GM12878 (cell line): ENCODE measurements at regions not wholly inside any gene's neighbourhood (a gene's known extent, or its start where the extent isn't known, plus 50 kb on each side); places are given as distances from the start of the nearest gene placed in this dataset.

Source experiments
- ATAC-seq: fragments of 200-7000 bp; cut with Tn5 transposase; 3 replicates; pipeline ENCODE4 v1.9.1; 2020; ENCODE audit warnings: mild to moderate bottlenecking, moderate library complexity
- BruUV-seq: library from RNA; stranded (reverse); fragments of 400-500 nt; replicated peaks from 2 replicates; lab custom pipeline; 2021; lab: Mats Ljungman, UMichigan
- CTCF ChIA-PET: fragments of 300-600 bp; sonication (Branson Sonifier 250); formaldehyde crosslinking; extraction: SDS; loops from one replicate; lab custom pipeline; 2021; ENCODE audit warnings: inconsistent platforms; lab: Yijun Ruan, JAX
- POLR2A ChIA-PET: fragments of 350-600 bp; formaldehyde crosslinking; extraction: SDS; loops from one replicate; lab custom pipeline; 2021; ENCODE audit warnings: inconsistent platforms; lab: Charles Lee
- RAD21 ChIA-PET: fragments of 300-600 bp; sonication (Branson Sonifier 250); formaldehyde crosslinking; loops from one replicate; lab custom pipeline; 2023; ENCODE audit warnings: antibody characterized with exemption; ENCODE audit not compliant: unreplicated experiment; lab: Charles Lee
- SMC1A ChIA-PET: fragments of 300-600 bp; sonication (Branson Sonifier 250); formaldehyde crosslinking; loops from one replicate; lab custom pipeline; 2023; ENCODE audit not compliant: unreplicated experiment, uncharacterized antibody; lab: Charles Lee
- DNase-seq: peaks from one replicate; pipeline ENCODE4 v3.0.0-alpha.2; 2011; ENCODE audit warnings: low read depth, low spot score
- FAIRE-seq: peaks from 3 replicates; lab custom pipeline; 2011; peaks lifted over from hg19 to GRCh38; lab: Jason Lieb, UNC
- H2AFZ ChIP-seq: 2 replicates; pipeline ENCODE4 v1.6.0; 2011; ENCODE audit warnings: low read depth, low read length, control low read depth; ENCODE audit not compliant: control insufficient read depth
- H3K27ac ChIP-seq: 2 replicates; pipeline ENCODE4 v1.5.1; 2011; ENCODE audit warnings: control low read depth; ENCODE audit not compliant: control insufficient read depth, insufficient read depth
- H3K27me3 ChIP-seq, 2 experiments: replicated peaks in 1 of 2; 2 replicates each; pipeline versions ENCODE4 v1.6.0 to v1.6.1; 2011; ENCODE audit warnings: low read length in 1 of 2; ENCODE audit not compliant: control insufficient read depth in 2 of 2, insufficient read depth in 2 of 2
- H3K36me3 ChIP-seq, 2 experiments: 2 replicates each; pipeline ENCODE4 v1.5.1; 2011; ENCODE audit warnings: low read length in 1 of 2; ENCODE audit not compliant: control insufficient read depth in 2 of 2, insufficient read depth in 2 of 2
- H3K4me1 ChIP-seq: 2 replicates; pipeline ENCODE4 v1.6.1; 2011; ENCODE audit warnings: mild to moderate bottlenecking, low read length, moderate library complexity, mixed read lengths; ENCODE audit not compliant: control insufficient read depth, insufficient read depth
- H3K4me2 ChIP-seq: 2 replicates; pipeline ENCODE4 v1.6.0; 2011; ENCODE audit warnings: control low read depth; ENCODE audit not compliant: control insufficient read depth, insufficient read depth
- H3K4me3 ChIP-seq: fragments of 200-600 bp; sonication (generic); 2 replicates; pipeline ENCODE4 v1.5.1; 2016
- H3K79me2 ChIP-seq: 2 replicates; pipeline ENCODE4 v1.6.0; 2011; ENCODE audit warnings: low read length; ENCODE audit not compliant: control insufficient read depth, insufficient read depth
- H3K9ac ChIP-seq: 2 replicates; pipeline ENCODE4 v1.8.0; 2011; ENCODE audit warnings: low read length, control low read depth, mixed read lengths; ENCODE audit not compliant: control insufficient read depth, insufficient read depth
- H3K9me3 ChIP-seq: replicated peaks from 3 replicates; pipeline ENCODE4 v1.5.1; 2011; ENCODE audit warnings: mild to moderate bottlenecking, low read length; ENCODE audit not compliant: control insufficient read depth, insufficient read depth
- H4K20me1 ChIP-seq: 2 replicates; pipeline ENCODE4 v1.6.0; 2011; ENCODE audit not compliant: control insufficient read depth, insufficient read depth
- ATF2 ChIP-seq: IDR thresholded peaks from 2 replicates; pipeline ENCODE4 v1.6.1; 2012; ENCODE audit warnings: low read length, inconsistent platforms
- EED ChIP-seq: sonication (generic); IDR thresholded peaks from 2 replicates; pipeline ENCODE4 v1.6.1; 2016; ENCODE audit warnings: antibody characterized with exemption, low read depth
- ETV6 ChIP-seq, 2 experiments: fragments of 450-650 bp in 1 of 2; IDR thresholded peaks in 1 of 2; conservative IDR thresholded peaks in 1 of 2; 2 replicates each; pipeline ENCODE4 v1.6.1; 2014; ENCODE audit warnings: antibody characterized with exemption in 1 of 2, borderline replicate concordance in 1 of 2, low read depth in 1 of 2, mild to moderate bottlenecking in 1 of 2, moderate library complexity in 1 of 2
- IKZF2 ChIP-seq, 2 experiments: fragments of 450-650 bp; IDR thresholded peaks; 2 replicates each; pipeline ENCODE4 v1.6.1; 2017; ENCODE audit warnings: mild to moderate bottlenecking in 2 of 2, moderate library complexity in 2 of 2
- NR2C1 ChIP-seq: fragments of 450-650 bp; IDR thresholded peaks from 2 replicates; pipeline ENCODE4 v1.6.1; 2017; ENCODE audit warnings: antibody characterized with exemption, mild to moderate bottlenecking, moderate library complexity
- POU2F2 ChIP-seq: IDR thresholded peaks from 3 replicates; pipeline ENCODE4 v1.6.1; 2011; ENCODE audit warnings: low read depth, mild to moderate bottlenecking, low read length, borderline replicate concordance
- SREBF1 ChIP-seq: IDR thresholded peaks from 2 replicates; pipeline ENCODE4 v1.6.1; 2012; ENCODE audit warnings: mild to moderate bottlenecking, low read length
- STAT1 ChIP-seq: fragments of 450-650 bp; conservative IDR thresholded peaks from 2 replicates; pipeline ENCODE4 v1.6.1; 2014; ENCODE audit warnings: antibody characterized with exemption, mild to moderate bottlenecking
- TARDBP ChIP-seq: IDR thresholded peaks from 2 replicates; pipeline ENCODE4 v1.6.1; 2016; ENCODE audit warnings: borderline replicate concordance
- ZNF384 ChIP-seq: IDR thresholded peaks from 2 replicates; pipeline ENCODE4 v1.6.1; 2012; ENCODE audit warnings: low read depth, mild to moderate bottlenecking, low read length, improper control_type of control experiment, borderline replicate concordance
- WGBS: methylation state at CpG from one replicate; pipeline ENCODE4 v1.1.6; 2016; ENCODE audit warnings: low lambda C conversion rate; ENCODE audit not compliant: insufficient replicate concordance, insufficient coverage; ENCODE audit errors: missing lambda C conversion rate; 5-methylcytosine and 5-hydroxymethylcytosine counted together
- in situ Hi-C: fragments of 300-500 bp; cut with MboI; formaldehyde crosslinking; loops from 9 replicates; pipeline ENCODE4 v1.14.3; 2018; ENCODE audit warnings: mixed read lengths
- intact Hi-C: fragments of 100-400 bp; cut with micrococcal nuclease; formaldehyde crosslinking; loops from one replicate; pipeline ENCODE4 v1.14.2; 2022; ENCODE audit not compliant: unreplicated experiment

- H3K9me3 ChIP-seq = no peaks in the 10 kb centered on the region
- no peak overlapping the region for H3K4me2 ChIP-seq
- FAIRE-seq (no peak), DNase-seq (no peak), ATAC-seq (no peak)
- no peaks in the 10 kb centered on the region for H3K27me3 ChIP-seq
- RAD21 ChIA-PET = no interaction called here
- WGBS = 45% methylated on average over 1 of the region's 1 CpG
- H3K4me1 ChIP-seq = no peaks in the 10 kb centered on the region
- no TSS peak for BruUV-seq
- no peaks in the 10 kb centered on the region for H3K36me3 ChIP-seq
- POLR2A ChIA-PET = no interaction called here
- in situ Hi-C loops = no loop called here
- no peak for TF ChIP-seq EED
- TF ChIP-seq ZNF384 = no peak
- TF ChIP-seq TARDBP = no peak
- no peak for TF ChIP-seq ATF2
- no peak for TF ChIP-seq STAT1
- TF ChIP-seq ETV6 (conservative IDR thresholded peaks at IDR 0.05 in 1 of 2, IDR thresholded peaks at IDR 0.05 in 1 of 2; ENCODE audit: borderline replicate concordance in 1 of 2, low read depth in 1 of 2) = no peak
- no peak for TF ChIP-seq SREBF1
- no peak for TF ChIP-seq NR2C1
- TF ChIP-seq POU2F2 = no peak
- TF ChIP-seq IKZF2 (IDR thresholded peaks at IDR 0.05) = no peak
- SMC1A ChIA-PET = no interaction called here
- CTCF ChIA-PET = no interaction called here
- intact Hi-C loops = no loop called here
- no peak overlapping the region for H3K4me3 ChIP-seq
- H4K20me1 ChIP-seq = no peaks in the 10 kb centered on the region
- H3K27ac ChIP-seq = no peak overlapping the region
- no peaks in the 10 kb centered on the region for H3K79me2 ChIP-seq
- H3K9ac ChIP-seq = no peak overlapping the region
- H2AFZ ChIP-seq = no peak overlapping the region
Measured at GRCh38 chr4:155099231-155099630, 109.2 kb upstream of the NPY2R start.
